Breast epithelium (tissue), 4 donors: ENCODE measurements at regions not wholly inside any gene's neighbourhood (a gene's known extent, or its start where the extent isn't known, plus 50 kb on each side); places are given as distances from the start of the nearest gene placed in this dataset.
A peak's percentile ranks its signal among the peaks of the same experiment; 100 is the strongest.

Experiments used
- DNase-seq, 2 donors: peaks; one replicate each; pipeline ENCODE4 v3.0.0-alpha.2; 2019; ENCODE audit warnings: low spot score in 2 of 2
- H3K27ac ChIP-seq, 2 donors: fragments of 200-600 bp; sonication (generic) in 1 of 2; one replicate each; pipeline ENCODE4 v1.5.1; 2016 to 2019; ENCODE audit warnings: mild to moderate bottlenecking in 1 of 2
- H3K27me3 ChIP-seq, 2 donors: fragments of 200-600 bp; sonication (generic) in 1 of 2; one replicate each; pipeline versions ENCODE4 v1.5.1 to v1.6.0; 2017 to 2019; ENCODE audit warnings: control low read depth in 1 of 2, mild to moderate bottlenecking in 1 of 2
- H3K36me3 ChIP-seq: fragments of 200-600 bp; one replicate; pipeline ENCODE4 v1.5.1; 2019
- H3K4me1 ChIP-seq, 2 donors: fragments of 200-600 bp; sonication (generic); one replicate each; pipeline ENCODE4 v1.5.1; 2016 to 2019; ENCODE audit warnings: control low read depth in 1 of 2
- H3K4me3 ChIP-seq, 3 donors: fragments of 200-600 bp; sonication (generic); 1 replicate in 2 of 3; 2 replicates in 1 of 3; pipeline ENCODE4 v1.5.1; 2016 to 2019; ENCODE audit warnings: mild to moderate bottlenecking in 3 of 3, moderate library complexity in 2 of 3
- H3K9me3 ChIP-seq, 2 donors: fragments of 200-600 bp; sonication (generic) in 1 of 2; one replicate each; pipeline ENCODE4 v1.5.1; 2016 to 2019; ENCODE audit warnings: control low read depth in 1 of 2
- CTCF ChIP-seq, 3 donors: fragments of 450-650 bp; IDR thresholded peaks; one replicate each; pipeline ENCODE4 v1.5.1; 2016 to 2017; ENCODE audit warnings: antibody characterized with exemption in 3 of 3, mild to moderate bottlenecking in 3 of 3, moderate library complexity in 3 of 3
- POLR2A ChIP-seq: fragments of 450-650 bp; IDR thresholded peaks from one replicate; pipeline ENCODE4 v1.6.1; 2016; ENCODE audit warnings: antibody characterized with exemption, mild to moderate bottlenecking, moderate library complexity
- POLR2AphosphoS5 ChIP-seq, 3 donors: sonication (generic); formaldehyde crosslinking; IDR thresholded peaks; one replicate each; pipeline ENCODE4 v1.6.1; 2017; ENCODE audit warnings: antibody characterized with exemption in 3 of 3
- intact Hi-C: fragments of 100-400 bp; cut with DNase I; formaldehyde crosslinking; loops from one replicate; pipeline ENCODE4 v1.15.1; 2023; ENCODE audit warnings: low total_unique reads

GRCh38 chr2:16318474-16319195, 347.0 kb downstream of the CYRIA start:
- H3K9me3 ChIP-seq, result no peaks in the 10 kb centered on the region
- intact Hi-C loops, result no loop called here
- H3K27me3 ChIP-seq, result no peaks in the 10 kb centered on the region
- no peaks in the 10 kb centered on the region for H3K36me3 ChIP-seq
- DNase-seq, result no peak
- H3K4me1 ChIP-seq, result peaks cover 0 to 6% of the 10 kb centered on the region in 2 donors
- H3K27ac ChIP-seq, result peak overlapping the region; percentile 70 to 75
- H3K4me3 ChIP-seq, result no peak overlapping the region
- TF ChIP-seq CTCF (IDR thresholded peaks at IDR 0.05), result no peak
- TF ChIP-seq POLR2AphosphoS5 (IDR thresholded peaks at IDR 0.05), result no peak
- no peak for TF ChIP-seq POLR2A

GRCh38 chr2:16318051-16318450, 347.6 kb downstream of the CYRIA start:
- no peak overlapping the region for H3K27ac ChIP-seq
- TF ChIP-seq POLR2AphosphoS5 (IDR thresholded peaks at IDR 0.05) (no peak), POLR2A (no peak), CTCF (IDR thresholded peaks at IDR 0.05) (no peak)
- H3K27me3 ChIP-seq, result no peaks in the 10 kb centered on the region
- no peaks in the 10 kb centered on the region for H3K36me3 ChIP-seq
- no peak for DNase-seq
- intact Hi-C loops, result no loop called here
- peaks cover 0 to 6% of the 10 kb centered on the region in 2 donors for H3K4me1 ChIP-seq
- H3K9me3 ChIP-seq, result no peaks in the 10 kb centered on the region
- H3K4me3 ChIP-seq, result no peak overlapping the region

- peaks cover 0 to 6% of the 10 kb centered on the region in 2 donors for H3K4me1 ChIP-seq
- intact Hi-C loops, result no loop called here
- H3K4me3 ChIP-seq, result no peak overlapping the region
- no peaks in the 10 kb centered on the region for H3K9me3 ChIP-seq
- no peak overlapping the region for H3K27ac ChIP-seq
- H3K27me3 ChIP-seq, result no peaks in the 10 kb centered on the region
- H3K36me3 ChIP-seq, result no peaks in the 10 kb centered on the region
- no peak for DNase-seq
- no peak for TF ChIP-seq CTCF (IDR thresholded peaks at IDR 0.05)
- no peak for TF ChIP-seq POLR2AphosphoS5 (IDR thresholded peaks at IDR 0.05)
- no peak for TF ChIP-seq POLR2A
These were observed 348.3 kb downstream of the CYRIA start for GRCh38 chr2:16317211-16317830.

GRCh38 chr2:16316456-16317210, 349.0 kb downstream of the CYRIA start:
- TF ChIP-seq POLR2A, result no peak
- no peak for TF ChIP-seq POLR2AphosphoS5 (IDR thresholded peaks at IDR 0.05)
- TF ChIP-seq CTCF (IDR thresholded peaks at IDR 0.05), result no peak
- Histone ChIP-seq H3K36me3 (no peaks in the 10 kb centered on the region), H3K27ac (no peak overlapping the region), H3K4me3 (no peak overlapping the region), H3K9me3 (no peaks in the 10 kb centered on the region), H3K27me3 (no peaks in the 10 kb centered on the region), H3K4me1 (peaks cover 0 to 6% of the 10 kb centered on the region in 2 donors)
- intact Hi-C loops, result no loop called here
- no peak for DNase-seq

- Histone ChIP-seq H3K9me3 (no peaks in the 10 kb centered on the region), H3K4me3 (no peak overlapping the region)
- intact Hi-C loops, result no loop called here
These were observed 349.7 kb downstream of the CYRIA start for GRCh38 chr2:16315908-16316307.

More at GRCh38 chr2:16315908-16316307, 349.7 kb downstream of the CYRIA start:
- H3K4me1 ChIP-seq, result peaks cover 0 to 6% of the 10 kb centered on the region in 2 donors
- no peak for TF ChIP-seq POLR2A
- TF ChIP-seq POLR2AphosphoS5 (IDR thresholded peaks at IDR 0.05), result no peak
- no peak for TF ChIP-seq CTCF (IDR thresholded peaks at IDR 0.05)
- no peak for DNase-seq
- no peak overlapping the region for H3K27ac ChIP-seq
- no peaks in the 10 kb centered on the region for H3K27me3 ChIP-seq
- no peaks in the 10 kb centered on the region for H3K36me3 ChIP-seq
